ENCODE measurements at regions not wholly inside any gene's neighbourhood (a gene's known extent, or its start where the extent isn't known, plus 50 kb on each side); places are given as distances from the start of the nearest gene placed in this dataset.
A peak's percentile ranks its signal among the peaks of the same experiment; 100 is the strongest.

- TF ChIP-seq CTCF (IDR thresholded peaks at IDR 0.05; ENCODE audit: borderline replicate concordance), result no peak
- peaks cover 46% of the 10 kb centered on the region for H3K4me1 ChIP-seq
- intact Hi-C loops (cut with micrococcal nuclease), result no loop called here
- no peaks in the 10 kb centered on the region for H3K9me3 ChIP-seq (replicated peaks)
- H3K36me3 ChIP-seq, result no peaks in the 10 kb centered on the region
- no peak overlapping the region for H3K4me3 ChIP-seq
- DNase-seq, result no peak
- H3K27ac ChIP-seq (replicated peaks), result no peak overlapping the region
- no peaks in the 10 kb centered on the region for H3K27me3 ChIP-seq (ENCODE audit: low read depth)
Observed at GRCh38 chr3:72487946-72488737, 360.1 kb downstream of the SHQ1 start.

GRCh38 chr3:72487078-72487765 is 361.0 kb downstream of the SHQ1 start:
- H3K4me1 ChIP-seq, result peaks cover 54% of the 10 kb centered on the region
- H3K36me3 ChIP-seq, result no peaks in the 10 kb centered on the region
- H3K27ac ChIP-seq (replicated peaks), result no peak overlapping the region
- H3K27me3 ChIP-seq (ENCODE audit: low read depth), result no peaks in the 10 kb centered on the region
- no peak overlapping the region for H3K4me3 ChIP-seq
- peak; percentile 46 for DNase-seq
- intact Hi-C loops (cut with micrococcal nuclease), result no loop called here
- H3K9me3 ChIP-seq (replicated peaks), result no peaks in the 10 kb centered on the region
- TF ChIP-seq CTCF (IDR thresholded peaks at IDR 0.05; ENCODE audit: borderline replicate concordance), result no peak

- H3K27ac ChIP-seq (replicated peaks), result peak overlapping the region; percentile 27
- H3K27me3 ChIP-seq (ENCODE audit: low read depth), result no peaks in the 10 kb centered on the region
- no peak overlapping the region for H3K4me3 ChIP-seq
- intact Hi-C loops (cut with micrococcal nuclease), result no loop called here
- H3K36me3 ChIP-seq, result no peaks in the 10 kb centered on the region
- TF ChIP-seq CTCF (IDR thresholded peaks at IDR 0.05; ENCODE audit: borderline replicate concordance), result no peak
- peak; percentile 36 for DNase-seq
- peaks cover 54% of the 10 kb centered on the region for H3K4me1 ChIP-seq
- no peaks in the 10 kb centered on the region for H3K9me3 ChIP-seq (replicated peaks)
Observed at GRCh38 chr3:72485641-72486040, 362.6 kb downstream of the SHQ1 start.

GRCh38 chr3:72483554-72484104 is 364.6 kb downstream of the SHQ1 start:
- Histone ChIP-seq H3K36me3 (no peaks in the 10 kb centered on the region), H3K9me3 (replicated peaks) (no peaks in the 10 kb centered on the region), H3K27ac (replicated peaks) (peak overlapping the region; percentile 65), H3K4me1 (peaks cover 54% of the 10 kb centered on the region), H3K4me3 (peak overlapping the region; percentile 55), H3K27me3 (ENCODE audit: low read depth) (no peaks in the 10 kb centered on the region)
- intact Hi-C loops (cut with micrococcal nuclease), result no loop called here
- DNase-seq, result no peak
- no peak for TF ChIP-seq CTCF (IDR thresholded peaks at IDR 0.05; ENCODE audit: borderline replicate concordance)

GRCh38 chr3:72482589-72483321 is 365.5 kb downstream of the SHQ1 start:
- Histone ChIP-seq H3K9me3 (replicated peaks) (no peaks in the 10 kb centered on the region), H3K27me3 (ENCODE audit: low read depth) (no peaks in the 10 kb centered on the region), H3K4me3 (peak overlapping the region; percentile 55), H3K36me3 (no peaks in the 10 kb centered on the region), H3K27ac (replicated peaks) (peak overlapping the region; percentile 65), H3K4me1 (peaks cover 54% of the 10 kb centered on the region)
- peak; percentile 77 for DNase-seq
- intact Hi-C loops (cut with micrococcal nuclease), result no loop called here
- TF ChIP-seq CTCF (IDR thresholded peaks at IDR 0.05; ENCODE audit: borderline replicate concordance), result no peak
